Thyroid gland (tissue), 4 donors: ENCODE measurements at regions not wholly inside any gene's neighbourhood (a gene's known extent, or its start where the extent isn't known, plus 50 kb on each side); places are given as distances from the start of the nearest gene placed in this dataset.

Experiments
- POLR2A ChIP-seq, 2 donors: fragments of 450-650 bp; IDR thresholded peaks; one replicate each; pipeline ENCODE4 v1.6.1; 2017; ENCODE audit warnings: antibody characterized with exemption in 2 of 2, mild to moderate bottlenecking in 2 of 2, moderate library complexity in 1 of 2
- TF ChIP-seq, protein P1 (sequence below), 6 experiments: fragments of 200-600 bp in 3 of 6; fragments of 450-650 bp in 3 of 6; sonication (generic) in 3 of 6; IDR thresholded peaks; one replicate each; pipeline ENCODE4 v1.5.1; 2016 to 2019; ENCODE audit warnings: antibody characterized with exemption in 6 of 6, mild to moderate bottlenecking in 2 of 6, inconsistent platforms in 1 of 6, moderate library complexity in 1 of 6

DNA sequence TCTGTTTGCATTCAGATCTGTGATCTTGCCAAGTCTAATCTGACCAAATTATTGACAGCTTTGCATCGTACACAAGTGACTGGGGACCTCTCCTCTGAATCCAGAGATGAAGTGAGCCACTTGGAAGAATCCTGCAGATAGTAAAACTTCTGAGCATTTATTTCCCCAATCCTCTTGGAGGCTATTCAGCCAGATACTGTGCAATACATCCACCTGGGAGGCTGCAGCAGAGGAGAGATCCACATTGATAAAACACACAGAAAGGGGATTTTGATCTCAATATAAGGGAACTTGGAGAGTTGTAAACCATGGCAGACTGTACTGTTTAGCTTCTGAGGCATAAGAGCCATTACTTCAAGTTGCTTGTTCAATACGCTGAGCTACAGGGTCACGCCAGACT, 654.6 kb downstream of the MTRR start:
- TF ChIP-seq, protein P1, sequence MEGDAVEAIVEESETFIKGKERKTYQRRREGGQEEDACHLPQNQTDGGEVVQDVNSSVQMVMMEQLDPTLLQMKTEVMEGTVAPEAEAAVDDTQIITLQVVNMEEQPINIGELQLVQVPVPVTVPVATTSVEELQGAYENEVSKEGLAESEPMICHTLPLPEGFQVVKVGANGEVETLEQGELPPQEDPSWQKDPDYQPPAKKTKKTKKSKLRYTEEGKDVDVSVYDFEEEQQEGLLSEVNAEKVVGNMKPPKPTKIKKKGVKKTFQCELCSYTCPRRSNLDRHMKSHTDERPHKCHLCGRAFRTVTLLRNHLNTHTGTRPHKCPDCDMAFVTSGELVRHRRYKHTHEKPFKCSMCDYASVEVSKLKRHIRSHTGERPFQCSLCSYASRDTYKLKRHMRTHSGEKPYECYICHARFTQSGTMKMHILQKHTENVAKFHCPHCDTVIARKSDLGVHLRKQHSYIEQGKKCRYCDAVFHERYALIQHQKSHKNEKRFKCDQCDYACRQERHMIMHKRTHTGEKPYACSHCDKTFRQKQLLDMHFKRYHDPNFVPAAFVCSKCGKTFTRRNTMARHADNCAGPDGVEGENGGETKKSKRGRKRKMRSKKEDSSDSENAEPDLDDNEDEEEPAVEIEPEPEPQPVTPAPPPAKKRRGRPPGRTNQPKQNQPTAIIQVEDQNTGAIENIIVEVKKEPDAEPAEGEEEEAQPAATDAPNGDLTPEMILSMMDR (IDR thresholded peaks at IDR 0.05): no peak
- TF ChIP-seq POLR2A (IDR thresholded peaks at IDR 0.05): no peak
